NCI-H1930 (cell line): ENCODE measurements at regions not wholly inside any gene's neighbourhood (a gene's known extent, or its start where the extent isn't known, plus 50 kb on each side); places are given as distances from the start of the nearest gene placed in this dataset.

ENCODE experiments used
- DNase-seq, 2 experiments: peaks; one replicate each; lab custom pipeline; 2025; lab: John Stamatoyannopoulos, UW

DNA sequence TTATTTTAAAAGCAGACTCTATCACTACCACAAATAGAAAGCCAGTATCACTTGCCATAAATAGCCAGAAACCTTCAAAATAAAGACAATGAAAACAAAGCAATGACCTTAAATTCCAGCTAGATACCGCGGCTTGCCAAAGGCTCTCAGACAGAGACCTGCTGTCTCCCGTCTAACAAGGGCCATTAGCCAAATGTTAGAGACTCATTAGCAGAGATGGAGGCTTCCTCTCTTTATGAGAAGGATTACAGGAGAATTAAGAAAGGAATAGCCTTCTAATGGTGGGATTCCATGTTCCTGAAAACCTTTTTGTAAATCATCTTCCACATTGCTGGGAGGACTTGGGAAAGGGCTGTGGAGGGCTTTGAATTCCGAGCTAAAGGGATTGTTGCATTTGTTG is 206.7 kb downstream of the AACS start:
- DNase-seq, result no peak

DNA sequence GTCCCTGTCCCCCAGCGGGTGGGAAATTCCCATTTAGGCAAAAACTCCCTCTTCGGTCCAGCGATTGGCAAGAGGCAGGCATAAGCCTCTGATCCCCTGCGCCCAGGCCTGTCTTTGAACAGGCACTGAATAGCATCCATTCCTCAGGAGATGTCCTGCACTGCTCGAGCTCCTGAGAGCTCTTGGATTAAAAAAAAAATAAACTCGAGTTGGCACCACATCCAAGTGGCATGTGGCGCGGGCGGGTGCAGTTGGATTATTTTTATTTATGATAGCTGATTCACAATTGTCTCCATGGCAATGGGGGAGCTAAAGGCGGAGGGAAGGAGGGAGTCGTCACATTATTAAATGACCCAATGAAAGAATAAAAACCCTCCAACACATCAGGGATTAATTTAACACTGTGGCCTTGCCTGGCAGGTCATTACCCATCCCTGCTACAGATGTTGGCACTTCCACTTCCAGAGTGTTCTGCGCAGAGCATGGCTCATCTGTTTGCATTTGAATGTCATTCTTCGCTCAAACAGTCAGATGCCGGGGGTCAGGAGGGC is 207.2 kb downstream of the AACS start:
- DNase-seq, result no peak

- no peak for DNase-seq
Observed at GRCh38 chr12:125276567-125276966, 211.3 kb downstream of the AACS start.

DNA sequence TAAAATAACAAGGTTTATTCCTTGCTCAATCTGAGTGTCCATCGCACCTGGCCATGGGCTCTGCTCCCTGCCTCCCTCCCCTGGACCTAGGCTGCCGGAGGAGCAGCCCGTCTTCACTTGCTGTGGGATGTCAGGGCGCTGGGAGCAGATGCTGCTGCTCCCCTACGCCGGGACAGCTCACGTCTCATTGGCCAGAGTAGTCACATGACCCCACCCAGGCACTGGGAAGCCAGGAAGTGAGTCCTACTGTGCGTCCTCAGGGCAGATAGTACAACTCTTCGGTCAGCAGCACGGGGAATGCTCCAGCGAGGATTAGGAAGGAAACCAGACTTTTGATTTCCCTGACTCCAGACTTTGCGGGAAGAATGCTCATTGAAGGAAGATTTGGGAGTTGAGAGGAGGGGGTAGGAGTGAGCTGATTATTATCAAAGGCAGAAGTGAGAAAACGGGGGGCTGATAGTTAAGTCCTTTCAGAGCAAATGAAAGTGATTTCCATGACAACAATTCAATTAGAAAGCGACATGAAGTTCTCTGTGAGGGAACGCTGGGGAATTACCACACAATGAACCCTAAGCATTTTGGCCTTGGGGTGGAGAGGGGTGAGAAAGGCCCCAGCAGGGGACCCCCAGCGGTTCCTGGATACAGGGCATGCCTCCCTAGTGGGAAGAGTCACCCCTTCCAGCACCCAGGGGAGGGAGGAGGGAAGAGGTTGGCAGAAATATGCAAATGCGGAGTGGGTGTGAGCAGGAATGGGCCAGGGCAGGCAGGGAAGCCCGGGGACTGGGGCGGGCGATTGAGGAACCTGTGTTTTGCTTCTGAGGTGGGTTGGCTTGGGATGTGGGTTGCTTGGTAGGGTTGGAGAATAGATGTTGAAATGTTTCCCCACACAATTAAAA is 215.5 kb downstream of the AACS start:
- no peak for DNase-seq

GRCh38 chr12:125282921-125283320 is 217.7 kb downstream of the AACS start:
- no peak for DNase-seq

GRCh38 chr12:125283521-125283920 is 218.3 kb downstream of the AACS start:
- no peak for DNase-seq

DNA sequence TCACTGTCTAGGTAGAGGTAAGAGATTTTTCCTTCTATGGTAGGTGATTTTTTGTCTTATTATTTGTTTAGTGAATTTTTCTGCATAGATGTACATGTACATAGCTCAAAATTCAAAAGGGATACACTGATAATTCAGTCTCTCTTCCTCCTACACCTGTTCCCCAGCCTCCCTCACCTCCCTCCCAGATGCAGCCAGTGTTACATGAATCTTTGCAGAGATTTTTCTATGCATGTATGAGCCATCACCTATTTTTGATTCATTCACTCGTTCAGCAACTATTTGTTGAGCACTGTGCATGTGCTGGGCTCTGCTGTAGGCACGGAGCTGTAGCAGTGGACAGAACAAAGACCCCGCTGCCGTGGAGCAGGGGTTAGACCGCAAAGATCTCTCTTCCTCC is 218.9 kb downstream of the AACS start:
- no peak for DNase-seq

GRCh38 chr12:125284945-125285685 is 219.9 kb downstream of the AACS start:
- no peak for DNase-seq

- no peak for DNase-seq
Observed at GRCh38 chr12:125286005-125286727, 220.9 kb downstream of the AACS start.

- DNase-seq, result no peak
Observed at GRCh38 chr12:125287155-125287847, 222.1 kb downstream of the AACS start.

GRCh38 chr12:125288931-125289928 is 224.0 kb downstream of the AACS start:
- DNase-seq, result no peak

DNA sequence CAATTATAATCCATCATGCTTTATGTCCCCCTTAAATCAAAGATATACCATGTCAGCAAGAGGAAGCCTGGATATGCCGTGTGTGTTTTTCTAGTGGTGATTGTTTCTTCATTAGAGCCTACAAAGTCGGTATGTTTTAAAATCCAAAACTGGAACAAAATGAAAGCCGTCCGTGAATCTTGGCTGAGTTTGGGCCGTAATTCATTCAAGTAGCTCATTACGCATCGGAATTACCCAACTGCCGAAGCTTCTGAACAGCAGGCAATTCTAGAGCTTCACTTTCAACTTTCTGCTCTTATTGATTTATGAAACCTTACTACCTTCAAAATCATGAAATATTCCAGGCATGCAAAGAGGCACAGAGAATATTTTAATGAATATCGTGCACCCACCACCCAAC is 224.7 kb downstream of the AACS start:
- no peak for DNase-seq

GRCh38 chr12:125292700-125293099 is 227.5 kb downstream of the AACS start:
- no peak for DNase-seq

- DNase-seq, result no peak
Observed at GRCh38 chr12:125295550-125295949, 230.3 kb downstream of the AACS start.

- DNase-seq, result no peak
Observed at GRCh38 chr12:125296701-125297100, 231.5 kb downstream of the AACS start.

DNA sequence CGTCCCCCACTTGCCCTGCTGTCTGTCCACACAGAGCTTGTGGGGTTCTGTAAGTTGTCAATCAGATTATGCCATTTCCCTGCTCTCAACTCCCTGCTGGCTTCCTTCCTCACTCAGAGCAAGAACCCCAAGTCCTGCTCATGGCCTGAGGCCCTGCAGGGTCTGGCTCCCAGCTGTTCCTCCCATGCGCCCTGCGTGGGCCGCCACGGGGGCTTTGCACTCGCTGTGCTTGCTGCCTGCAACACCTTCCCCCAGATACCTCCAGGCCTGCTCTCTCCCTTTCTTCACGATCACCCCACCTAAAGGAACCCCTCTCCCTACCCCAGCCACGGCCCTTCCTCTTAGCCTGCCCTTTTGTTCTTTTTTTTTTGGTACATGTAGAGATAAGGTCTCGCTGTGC is 234.6 kb downstream of the AACS start:
- no peak for DNase-seq

DNA sequence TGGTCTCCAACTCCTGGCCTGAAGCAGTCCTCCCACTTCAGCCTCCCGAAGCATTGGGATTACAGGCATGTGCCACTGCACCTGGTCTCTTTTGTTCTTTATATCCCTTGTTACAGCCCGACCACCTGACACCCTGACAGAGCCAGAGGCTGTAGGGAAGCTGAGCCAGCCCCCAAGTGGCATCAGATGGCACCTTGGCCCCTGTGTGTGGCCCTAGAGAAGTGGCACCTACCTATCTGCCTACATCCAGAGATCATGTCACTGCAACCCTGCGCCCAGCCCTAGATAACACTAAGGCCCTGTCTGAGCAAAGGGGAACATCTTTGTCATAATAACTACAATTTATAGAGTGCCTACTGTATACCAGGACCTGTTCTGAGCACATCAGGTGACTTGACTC is 235.0 kb downstream of the AACS start:
- DNase-seq, result no peak

DNA sequence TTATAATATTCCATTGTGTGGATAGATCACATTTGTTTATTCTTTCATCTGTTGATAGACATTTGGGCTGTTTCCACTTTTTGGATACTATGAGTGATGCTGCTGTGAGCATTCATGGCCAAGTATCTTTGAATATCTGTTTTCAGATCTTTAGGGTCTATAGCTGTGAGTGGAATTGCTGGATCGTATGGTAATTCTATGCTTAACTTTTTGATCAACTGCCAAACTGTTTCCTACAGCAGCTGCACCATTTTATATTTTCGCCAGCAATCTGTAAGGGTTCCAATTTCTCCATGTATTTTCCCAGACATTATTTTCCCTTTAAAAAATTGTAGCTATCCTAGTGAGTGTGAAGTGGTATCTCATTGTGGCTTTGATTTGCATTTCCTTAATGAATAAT is 238.1 kb downstream of the AACS start:
- no peak for DNase-seq

DNA sequence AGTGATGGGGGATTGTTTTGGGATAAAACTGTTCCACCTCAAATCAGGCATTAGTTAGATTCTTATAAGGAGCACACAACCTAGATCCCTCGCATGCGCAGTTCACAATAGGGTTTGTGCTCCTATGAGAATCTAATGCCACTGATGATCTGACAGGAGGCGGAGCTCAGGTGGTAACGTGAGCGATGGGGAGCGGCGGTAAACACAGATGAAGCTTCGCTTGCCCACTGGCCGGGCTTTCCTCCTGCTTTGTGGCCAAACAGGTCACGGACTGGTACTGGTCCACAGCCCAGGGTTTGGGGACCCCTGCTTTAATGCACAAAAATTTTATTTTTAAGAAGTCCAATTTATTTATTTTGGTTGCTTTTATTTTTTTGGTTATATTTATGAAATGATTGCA is 238.8 kb downstream of the AACS start:
- no peak for DNase-seq

GRCh38 chr12:125305231-125305630 is 240.0 kb downstream of the AACS start:
- DNase-seq, result no peak

GRCh38 chr12:125310461-125310860 is 245.2 kb downstream of the AACS start:
- DNase-seq, result no peak
